ENCODE measurements at regions not wholly inside any gene's neighbourhood (a gene's known extent, or its start where the extent isn't known, plus 50 kb on each side); places are given as distances from the start of the nearest gene placed in this dataset.

GRCh38 chr16:86227801-86228200 is 282.5 kb upstream of the FOXF1 start:
- no peaks in the 10 kb centered on the region for H3K4me1 ChIP-seq (ENCODE audit: control insufficient read depth in 1 of 2, low read depth in 2 of 2)
- no peaks in the 10 kb centered on the region for H3K9me3 ChIP-seq
- no peak overlapping the region for H3K27ac ChIP-seq
- no peaks in the 10 kb centered on the region for H3K36me3 ChIP-seq
- no peak for ATAC-seq (ENCODE audit: insufficient number of reproducible peaks, low FRiP score, low read depth)
- no peak for DNase-seq (ENCODE audit: low spot score)
- no peak overlapping the region for H3K4me3 ChIP-seq
- H3K27me3 ChIP-seq (replicated peaks; ENCODE audit: insufficient read depth): no peaks in the 10 kb centered on the region
- TF ChIP-seq CTCF (IDR thresholded peaks at IDR 0.05): no peak

- Histone ChIP-seq H3K4me1 (ENCODE audit: control insufficient read depth in 1 of 2, low read depth in 2 of 2) (no peaks in the 10 kb centered on the region), H3K27ac (no peak overlapping the region), H3K4me3 (no peak overlapping the region), H3K9me3 (no peaks in the 10 kb centered on the region), H3K36me3 (no peaks in the 10 kb centered on the region), H3K27me3 (replicated peaks; ENCODE audit: insufficient read depth) (no peaks in the 10 kb centered on the region)
- ATAC-seq (ENCODE audit: insufficient number of reproducible peaks, low FRiP score, low read depth): no peak
- TF ChIP-seq CTCF (IDR thresholded peaks at IDR 0.05): no peak
- DNase-seq (ENCODE audit: low spot score): no peak
Observed at GRCh38 chr16:86228713-86229112, 281.6 kb upstream of the FOXF1 start.

- no peak for DNase-seq (ENCODE audit: low spot score)
- no peaks in the 10 kb centered on the region for H3K4me1 ChIP-seq (ENCODE audit: control insufficient read depth in 1 of 2, low read depth in 2 of 2)
- H3K36me3 ChIP-seq: no peaks in the 10 kb centered on the region
- ATAC-seq (ENCODE audit: insufficient number of reproducible peaks, low FRiP score, low read depth): no peak
- no peak for TF ChIP-seq CTCF (IDR thresholded peaks at IDR 0.05)
- no peak overlapping the region for H3K27ac ChIP-seq
- H3K4me3 ChIP-seq: no peak overlapping the region
- H3K9me3 ChIP-seq: no peaks in the 10 kb centered on the region
- H3K27me3 ChIP-seq (replicated peaks; ENCODE audit: insufficient read depth): no peaks in the 10 kb centered on the region
Observed at GRCh38 chr16:86229283-86229682, 281.0 kb upstream of the FOXF1 start.

- no peak overlapping the region for H3K4me3 ChIP-seq
- DNase-seq (ENCODE audit: low spot score) (no peak), ATAC-seq (ENCODE audit: insufficient number of reproducible peaks, low FRiP score, low read depth) (no peak)
- no peak overlapping the region for H3K27ac ChIP-seq
- H3K27me3 ChIP-seq (replicated peaks; ENCODE audit: insufficient read depth): no peaks in the 10 kb centered on the region
- no peaks in the 10 kb centered on the region for H3K4me1 ChIP-seq (ENCODE audit: control insufficient read depth in 1 of 2, low read depth in 2 of 2)
- H3K9me3 ChIP-seq: no peaks in the 10 kb centered on the region
- no peaks in the 10 kb centered on the region for H3K36me3 ChIP-seq
- TF ChIP-seq CTCF (IDR thresholded peaks at IDR 0.05): no peak
Observed at GRCh38 chr16:86229866-86230656, 280.3 kb upstream of the FOXF1 start.

- Histone ChIP-seq H3K27ac (no peak overlapping the region), H3K4me3 (no peak overlapping the region), H3K27me3 (replicated peaks; ENCODE audit: insufficient read depth) (no peaks in the 10 kb centered on the region), H3K36me3 (no peaks in the 10 kb centered on the region), H3K4me1 (ENCODE audit: control insufficient read depth in 1 of 2, low read depth in 2 of 2) (no peaks in the 10 kb centered on the region), H3K9me3 (no peaks in the 10 kb centered on the region)
- TF ChIP-seq CTCF (IDR thresholded peaks at IDR 0.05): no peak
- ATAC-seq (ENCODE audit: insufficient number of reproducible peaks, low FRiP score, low read depth) (no peak), DNase-seq (ENCODE audit: low spot score) (no peak)
Observed at GRCh38 chr16:86231321-86231995, 278.9 kb upstream of the FOXF1 start.
